Body of pancreas (tissue), 4 donors: ENCODE measurements at regions not wholly inside any gene's neighbourhood (a gene's known extent, or its start where the extent isn't known, plus 50 kb on each side); places are given as distances from the start of the nearest gene placed in this dataset.

Experiments used
- CTCF ChIP-seq, 7 experiments: fragments of 450-650 bp in 4 of 7; fragments of 200-600 bp in 3 of 7; sonication (generic) in 3 of 7; IDR thresholded peaks; one replicate each; pipeline ENCODE4 v1.5.1; 2016 to 2019; ENCODE audit warnings: antibody characterized with exemption in 7 of 7
- POLR2A ChIP-seq, 3 donors: fragments of 450-650 bp; IDR thresholded peaks; one replicate each; pipeline ENCODE4 v1.6.1; 2016; ENCODE audit warnings: antibody characterized with exemption in 3 of 3, mild to moderate bottlenecking in 2 of 3

- peak in 1 of 7 experiments; percentile 6 for TF ChIP-seq CTCF (IDR thresholded peaks at IDR 0.05)
- TF ChIP-seq POLR2A (IDR thresholded peaks at IDR 0.05), result no peak
Measured at GRCh38 chr2:111698743-111699554, 185.0 kb downstream of the ANAPC1 start.
